Heart left ventricle (tissue), 13 donors: ENCODE measurements at regions not wholly inside any gene's neighbourhood (a gene's known extent, or its start where the extent isn't known, plus 50 kb on each side); places are given as distances from the start of the nearest gene placed in this dataset.

Source experiments
- POLR2A ChIP-seq, 2 donors: fragments of 450-650 bp; IDR thresholded peaks; one replicate each; pipeline ENCODE4 v1.6.1; 2017; ENCODE audit warnings: antibody characterized with exemption in 2 of 2, mild to moderate bottlenecking in 2 of 2, moderate library complexity in 2 of 2
- TF ChIP-seq, protein P1 (sequence below), 12 donors: fragments of 200-600 bp; sonication (generic) in 4 of 12; IDR thresholded peaks; one replicate each; pipeline versions ENCODE4 v1.5.0 to v1.8.0; 2018 to 2022; ENCODE audit warnings: antibody characterized with exemption in 12 of 12, mild to moderate bottlenecking in 5 of 12
- donor health status: ischemic (EF 13 %, LVEDD 7.1; RV severe dilation, severe dysfunction).
- donor health status: DM: no; HTN: yes; CAD: no.
- donor health status: DM: no; HTN: no; CAD: no.
- donor health status: ischemic (EF 25% LVEDD 6.9; RV normal size, moderate dysfunction).
- donor health status: ischemic (EF 25% LVEDD 5.7; RV mildly dilated, moderate dysfunction).
- donor health status: ischemic (EF 35%, LVEDD 5.7; RV mildly dilated, moderate dysfunction).
- donor health status: nonischemic (EF 11% LVEDD 7.7; RV severe dilation, severe dysfunction).
- donor health status: DM: yes; HTN: yes; CAD: no.
- donor health status: PGD.
- donor health status: ischemic (EF 29% LVEDD 5.4; RV normal size, mild dysfunction).
- donor health status: nonischemic (EF 23%, LVEDD 6.1; RV moderate dilation, normal function).

DNA sequence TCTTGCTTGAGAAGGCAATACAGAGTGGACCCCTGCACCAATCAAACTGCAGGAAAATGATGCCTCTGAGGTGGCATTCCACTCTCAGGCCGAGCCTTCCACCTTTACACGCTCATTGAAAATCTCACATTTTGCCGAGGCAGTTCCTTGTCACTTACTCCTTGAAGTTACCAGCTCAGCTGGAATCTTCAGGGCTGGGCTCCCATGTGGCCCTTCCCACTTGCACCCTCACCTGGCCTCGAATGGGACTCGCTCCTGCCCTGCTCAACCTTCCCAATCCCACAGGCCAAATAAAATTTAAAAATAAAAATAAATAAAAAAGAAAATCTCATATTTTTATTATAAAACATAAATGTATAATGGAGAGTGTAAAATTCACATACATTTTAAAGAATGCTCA, 790.7 kb upstream of the COBL start:
- TF ChIP-seq POLR2A (IDR thresholded peaks at IDR 0.05): no peak
- TF ChIP-seq, protein P1, sequence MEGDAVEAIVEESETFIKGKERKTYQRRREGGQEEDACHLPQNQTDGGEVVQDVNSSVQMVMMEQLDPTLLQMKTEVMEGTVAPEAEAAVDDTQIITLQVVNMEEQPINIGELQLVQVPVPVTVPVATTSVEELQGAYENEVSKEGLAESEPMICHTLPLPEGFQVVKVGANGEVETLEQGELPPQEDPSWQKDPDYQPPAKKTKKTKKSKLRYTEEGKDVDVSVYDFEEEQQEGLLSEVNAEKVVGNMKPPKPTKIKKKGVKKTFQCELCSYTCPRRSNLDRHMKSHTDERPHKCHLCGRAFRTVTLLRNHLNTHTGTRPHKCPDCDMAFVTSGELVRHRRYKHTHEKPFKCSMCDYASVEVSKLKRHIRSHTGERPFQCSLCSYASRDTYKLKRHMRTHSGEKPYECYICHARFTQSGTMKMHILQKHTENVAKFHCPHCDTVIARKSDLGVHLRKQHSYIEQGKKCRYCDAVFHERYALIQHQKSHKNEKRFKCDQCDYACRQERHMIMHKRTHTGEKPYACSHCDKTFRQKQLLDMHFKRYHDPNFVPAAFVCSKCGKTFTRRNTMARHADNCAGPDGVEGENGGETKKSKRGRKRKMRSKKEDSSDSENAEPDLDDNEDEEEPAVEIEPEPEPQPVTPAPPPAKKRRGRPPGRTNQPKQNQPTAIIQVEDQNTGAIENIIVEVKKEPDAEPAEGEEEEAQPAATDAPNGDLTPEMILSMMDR (IDR thresholded peaks at IDR 0.05): no peak
